ENCODE measurements at regions not wholly inside any gene's neighbourhood (a gene's known extent, or its start where the extent isn't known, plus 50 kb on each side); places are given as distances from the start of the nearest gene placed in this dataset.

DNA sequence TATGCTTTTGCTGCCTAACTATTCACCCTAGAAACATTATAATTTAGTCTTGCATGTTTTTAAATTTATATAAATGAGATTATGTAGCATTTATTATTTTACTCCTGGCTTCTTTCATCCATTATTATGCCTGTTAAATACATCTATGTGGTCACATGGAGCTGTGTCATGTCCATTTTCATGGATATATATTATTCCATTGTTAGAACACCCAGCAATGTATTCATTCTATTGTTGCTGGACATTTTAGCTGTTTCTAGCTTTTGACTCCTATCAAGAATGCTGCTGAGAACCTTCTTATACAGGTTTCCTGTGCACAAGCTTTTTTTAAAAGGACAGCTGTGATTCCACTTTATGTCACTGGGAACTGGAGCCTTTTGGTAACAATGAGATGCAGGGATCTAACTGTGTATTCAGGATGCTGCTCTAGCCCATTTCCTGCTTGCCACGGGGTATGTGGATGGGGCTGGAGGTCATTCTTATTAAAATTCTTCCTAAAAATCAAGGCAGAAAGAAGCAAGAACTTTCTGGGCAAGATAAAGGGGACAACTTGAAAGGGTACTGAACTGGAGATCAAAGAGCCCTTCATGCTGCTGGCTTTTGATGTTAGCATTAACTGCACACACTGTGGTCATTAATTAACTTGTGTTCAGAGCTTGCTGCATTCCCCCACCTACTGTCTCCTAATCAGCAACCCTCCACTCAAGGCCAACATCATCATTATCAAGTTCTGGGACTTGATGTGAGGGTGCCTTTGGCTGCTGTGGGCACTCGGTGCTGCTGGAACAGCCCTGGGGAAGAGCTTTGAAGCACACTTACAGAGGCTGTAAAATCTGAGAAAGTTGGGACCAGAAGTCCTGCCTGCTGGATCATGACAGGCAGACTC lies 96.6 kb upstream of the AKIRIN2 start:
- Mint-ChIP-seq H3K27ac (no peak overlapping the region), H3K9me3 (no peaks in the 10 kb centered on the region), H3K4me3 (no peak overlapping the region), H3K36me3 (no peaks in the 10 kb centered on the region), H3K27me3 (peaks cover 12% of the 10 kb centered on the region), H3K4me1 (peaks cover 3% of the 10 kb centered on the region)
- DNase-seq = no peak

DNA sequence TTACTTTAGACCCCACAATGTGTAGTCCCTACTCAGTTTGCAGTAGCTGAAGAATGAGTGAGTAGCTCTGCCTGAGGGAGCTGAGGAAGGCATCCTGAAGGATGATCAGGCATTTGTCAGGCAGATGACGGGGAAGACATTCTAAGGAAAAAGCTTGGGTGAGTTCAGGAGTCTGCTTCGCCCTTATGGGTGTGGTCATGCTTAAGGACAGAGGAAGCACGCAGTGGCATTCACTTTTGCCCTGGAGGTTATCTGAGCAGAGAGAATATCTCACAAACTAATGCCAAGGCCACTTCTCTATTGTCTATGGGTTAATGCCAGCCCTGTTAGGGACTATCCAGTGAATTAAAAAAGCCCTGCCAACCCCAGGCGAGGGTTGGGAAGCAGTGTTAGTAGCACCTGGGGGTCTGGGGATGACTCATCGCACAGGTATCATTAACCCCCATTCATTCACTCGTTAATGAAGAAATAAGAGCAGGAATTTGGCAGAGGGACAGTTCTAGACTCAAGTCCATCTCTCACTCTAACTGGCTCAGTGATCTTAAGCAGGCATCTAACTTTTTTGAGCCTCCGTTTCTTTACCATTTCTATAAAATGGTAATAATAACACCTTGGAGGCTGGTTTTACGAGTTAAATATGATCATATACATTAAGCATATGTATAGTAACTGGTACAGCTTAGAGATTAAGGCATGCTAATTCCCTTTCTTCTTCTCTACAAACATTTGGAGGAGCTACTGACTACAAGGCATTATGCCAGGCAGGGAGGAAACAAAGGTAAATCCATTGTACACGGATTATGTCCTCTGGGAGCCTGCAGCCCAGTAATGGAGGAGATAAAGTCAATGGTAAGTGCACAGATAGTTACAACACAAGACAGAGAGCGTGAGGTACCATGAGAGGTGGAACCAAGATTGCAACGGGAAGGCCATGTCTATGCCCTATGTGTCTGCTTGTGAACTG lies 93.2 kb upstream of the AKIRIN2 start:
- no peaks in the 10 kb centered on the region for H3K9me3 Mint-ChIP-seq
- H3K27ac Mint-ChIP-seq = no peak overlapping the region
- peaks cover 11% of the 10 kb centered on the region for H3K27me3 Mint-ChIP-seq
- H3K4me1 Mint-ChIP-seq = peaks cover 3% of the 10 kb centered on the region
- H3K4me3 Mint-ChIP-seq = no peak overlapping the region
- no peaks in the 10 kb centered on the region for H3K36me3 Mint-ChIP-seq
- DNase-seq = no peak

DNA sequence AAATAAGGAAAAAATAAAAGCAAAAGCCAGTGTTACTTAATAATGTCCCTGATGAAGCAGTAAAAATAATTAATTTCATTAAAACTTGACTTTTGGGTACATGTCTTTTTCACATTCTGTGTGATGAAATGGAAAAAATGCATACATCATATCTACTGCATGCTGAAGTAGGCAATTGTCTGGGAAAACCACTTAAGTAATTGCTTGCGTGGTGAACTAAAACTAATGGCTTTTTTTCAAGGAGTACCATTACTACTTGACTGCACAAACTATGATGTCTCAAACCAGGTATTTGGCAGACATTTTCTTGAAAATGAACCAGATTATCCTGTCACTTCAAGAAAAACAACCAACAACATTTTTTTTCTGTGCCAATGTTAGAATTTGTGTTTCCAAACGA lies 91.3 kb upstream of the AKIRIN2 start:
- Mint-ChIP-seq H3K9me3 (no peaks in the 10 kb centered on the region), H3K4me3 (no peak overlapping the region), H3K27me3 (peaks cover 12% of the 10 kb centered on the region), H3K27ac (no peak overlapping the region), H3K36me3 (no peaks in the 10 kb centered on the region), H3K4me1 (no peaks in the 10 kb centered on the region)
- DNase-seq = no peak

DNA sequence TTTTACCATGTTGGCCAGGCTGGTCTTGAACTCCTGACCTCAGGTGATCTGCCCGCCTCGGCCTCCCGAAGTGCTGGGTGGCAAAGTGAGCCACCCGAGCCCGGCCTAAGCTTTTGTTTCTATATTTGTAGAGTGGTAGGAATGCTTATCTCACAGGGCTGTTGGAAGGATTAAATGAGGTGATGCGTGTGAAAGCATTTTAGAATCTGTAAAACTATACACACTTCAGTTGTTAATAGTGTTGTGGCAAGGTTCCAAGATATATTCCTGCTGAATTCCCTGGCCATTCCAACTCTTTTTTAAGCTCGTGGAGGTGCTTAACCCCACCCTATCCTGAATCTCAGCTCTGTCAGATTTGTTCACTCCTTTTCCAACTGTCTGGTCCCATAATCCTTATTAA lies 89.9 kb upstream of the AKIRIN2 start:
- no peaks in the 10 kb centered on the region for H3K36me3 Mint-ChIP-seq
- H3K4me1 Mint-ChIP-seq = no peaks in the 10 kb centered on the region
- DNase-seq = no peak
- no peaks in the 10 kb centered on the region for H3K9me3 Mint-ChIP-seq
- H3K27ac Mint-ChIP-seq = no peak overlapping the region
- no peak overlapping the region for H3K4me3 Mint-ChIP-seq
- peaks cover 12% of the 10 kb centered on the region for H3K27me3 Mint-ChIP-seq

DNA sequence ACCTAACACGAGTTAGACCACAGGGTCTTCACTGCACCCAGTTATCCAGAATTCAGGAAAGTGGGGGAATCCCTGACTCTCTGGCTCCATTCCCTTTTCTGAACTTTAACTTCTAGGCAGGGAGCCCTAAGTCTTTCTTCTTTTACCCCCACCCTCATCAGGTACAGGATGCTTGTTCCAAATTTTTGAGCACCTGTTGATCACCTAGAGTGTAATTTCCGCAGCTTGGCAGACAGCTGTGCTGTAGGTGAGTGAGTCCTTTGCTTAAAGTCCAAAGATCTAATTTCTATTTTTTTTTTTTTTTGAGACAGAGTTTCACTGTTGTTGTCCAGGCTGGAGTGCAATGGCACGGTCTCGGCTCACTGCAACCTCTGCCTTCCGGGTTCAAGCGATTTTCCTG lies 89.5 kb upstream of the AKIRIN2 start:
- no peak for DNase-seq
- Mint-ChIP-seq H3K9me3 (no peaks in the 10 kb centered on the region), H3K27ac (no peak overlapping the region), H3K4me3 (no peak overlapping the region), H3K4me1 (no peaks in the 10 kb centered on the region), H3K36me3 (no peaks in the 10 kb centered on the region), H3K27me3 (peaks cover 15% of the 10 kb centered on the region)

DNA sequence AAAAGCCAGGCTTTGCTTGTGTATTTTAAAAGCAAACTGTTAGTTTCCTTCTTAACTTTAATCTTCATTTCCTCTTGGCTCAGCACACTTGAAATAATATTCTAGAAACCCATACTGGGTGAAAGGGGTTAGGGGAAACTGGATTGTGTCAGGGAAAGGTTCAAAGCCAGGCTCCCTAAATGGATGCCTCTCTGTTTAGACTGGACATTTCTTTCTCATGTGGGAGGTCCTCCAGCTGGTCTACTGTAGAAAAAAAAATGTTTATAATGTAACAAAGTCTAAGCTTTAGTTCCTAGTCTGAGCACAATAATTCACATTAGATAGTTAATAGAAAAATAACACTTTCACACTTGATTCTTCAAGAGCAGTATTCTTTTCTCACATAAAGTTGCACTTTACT lies 89.0 kb upstream of the AKIRIN2 start:
- no peaks in the 10 kb centered on the region for H3K36me3 Mint-ChIP-seq
- no peaks in the 10 kb centered on the region for H3K9me3 Mint-ChIP-seq
- peaks cover 16% of the 10 kb centered on the region for H3K27me3 Mint-ChIP-seq
- no peak for DNase-seq
- H3K27ac Mint-ChIP-seq = no peak overlapping the region
- H3K4me1 Mint-ChIP-seq = no peaks in the 10 kb centered on the region
- no peak overlapping the region for H3K4me3 Mint-ChIP-seq

DNA sequence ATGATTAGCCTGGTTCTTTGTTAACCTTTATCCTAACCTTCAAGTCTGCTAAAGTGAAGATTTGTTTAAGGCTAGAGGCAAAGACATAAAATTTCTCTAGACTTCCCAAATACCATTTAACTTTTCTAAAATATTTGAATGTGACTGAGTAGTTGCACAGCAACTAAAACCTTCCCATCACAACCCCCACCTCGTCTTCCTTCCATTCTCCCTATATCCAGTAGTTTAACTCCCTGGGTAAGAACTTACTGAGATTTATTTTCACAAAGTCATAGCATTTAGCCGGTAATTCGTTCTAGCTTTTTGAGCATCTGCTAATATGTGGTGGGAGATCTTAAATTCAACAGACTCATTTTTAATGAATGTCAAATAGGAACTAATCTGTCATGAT lies 87.9 kb upstream of the AKIRIN2 start:
- peaks cover 16% of the 10 kb centered on the region for H3K27me3 Mint-ChIP-seq
- no peak for DNase-seq
- no peak overlapping the region for H3K27ac Mint-ChIP-seq
- H3K4me3 Mint-ChIP-seq = no peak overlapping the region
- no peaks in the 10 kb centered on the region for H3K9me3 Mint-ChIP-seq
- no peaks in the 10 kb centered on the region for H3K36me3 Mint-ChIP-seq
- H3K4me1 Mint-ChIP-seq = no peaks in the 10 kb centered on the region

DNA sequence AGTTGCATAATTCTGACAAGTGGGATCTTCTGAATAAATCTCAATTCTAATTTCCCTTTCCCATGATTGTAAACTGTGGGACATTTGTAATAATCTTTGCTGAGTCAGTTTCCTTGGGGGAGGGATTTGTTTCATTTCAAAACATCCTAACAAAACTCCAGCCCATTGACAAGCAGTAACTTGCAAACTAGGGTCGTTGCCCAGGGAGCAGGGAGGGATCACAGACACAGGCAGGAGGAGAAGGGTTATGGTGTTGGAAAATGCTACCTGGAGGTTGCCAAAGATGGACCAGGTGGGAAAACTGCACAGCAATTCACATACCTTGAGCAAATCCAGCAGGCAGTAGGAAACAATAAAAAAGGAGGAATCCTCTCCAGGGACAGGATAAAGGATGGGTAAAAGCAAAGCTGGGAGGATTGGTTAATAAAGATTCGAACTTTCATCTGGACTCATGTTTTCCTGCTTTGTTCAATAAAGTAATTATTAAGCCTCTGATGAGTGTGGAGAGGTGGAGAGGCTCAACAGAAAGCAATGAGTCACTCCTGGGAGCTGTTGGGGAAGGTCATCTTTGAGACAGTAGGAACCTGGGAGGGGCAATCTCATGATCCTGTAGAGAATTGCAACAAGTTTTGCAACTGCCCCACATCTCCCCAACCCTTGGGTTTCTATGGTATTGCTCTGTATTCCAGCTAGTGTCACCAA lies 87.3 kb upstream of the AKIRIN2 start:
- Mint-ChIP-seq H3K27me3 (peaks cover 16% of the 10 kb centered on the region), H3K4me3 (no peak overlapping the region), H3K4me1 (no peaks in the 10 kb centered on the region), H3K36me3 (no peaks in the 10 kb centered on the region), H3K9me3 (no peaks in the 10 kb centered on the region), H3K27ac (no peak overlapping the region)
- DNase-seq = no peak

DNA sequence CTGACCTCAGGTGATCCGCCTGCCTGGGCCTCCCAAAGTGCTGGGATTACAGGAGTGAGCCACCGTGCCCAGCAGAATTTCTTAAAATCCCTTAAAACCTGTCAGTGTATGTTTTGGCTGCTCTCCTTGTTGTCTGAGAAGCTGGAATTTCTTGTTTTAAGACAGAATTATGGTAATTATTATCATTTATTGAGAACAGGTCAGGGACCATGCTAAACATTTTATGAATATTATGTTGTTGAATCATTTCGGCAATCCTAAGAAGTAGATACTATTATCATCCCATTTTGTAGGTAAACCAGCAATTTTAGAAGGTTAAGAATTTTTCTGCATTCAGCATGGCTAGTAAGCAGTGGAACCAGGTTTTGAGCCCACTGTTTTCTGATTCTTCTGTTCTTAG lies 86.1 kb upstream of the AKIRIN2 start:
- Mint-ChIP-seq H3K27me3 (peaks cover 16% of the 10 kb centered on the region), H3K4me3 (no peak overlapping the region), H3K9me3 (no peaks in the 10 kb centered on the region), H3K4me1 (no peaks in the 10 kb centered on the region), H3K36me3 (no peaks in the 10 kb centered on the region), H3K27ac (no peak overlapping the region)
- DNase-seq = no peak

DNA sequence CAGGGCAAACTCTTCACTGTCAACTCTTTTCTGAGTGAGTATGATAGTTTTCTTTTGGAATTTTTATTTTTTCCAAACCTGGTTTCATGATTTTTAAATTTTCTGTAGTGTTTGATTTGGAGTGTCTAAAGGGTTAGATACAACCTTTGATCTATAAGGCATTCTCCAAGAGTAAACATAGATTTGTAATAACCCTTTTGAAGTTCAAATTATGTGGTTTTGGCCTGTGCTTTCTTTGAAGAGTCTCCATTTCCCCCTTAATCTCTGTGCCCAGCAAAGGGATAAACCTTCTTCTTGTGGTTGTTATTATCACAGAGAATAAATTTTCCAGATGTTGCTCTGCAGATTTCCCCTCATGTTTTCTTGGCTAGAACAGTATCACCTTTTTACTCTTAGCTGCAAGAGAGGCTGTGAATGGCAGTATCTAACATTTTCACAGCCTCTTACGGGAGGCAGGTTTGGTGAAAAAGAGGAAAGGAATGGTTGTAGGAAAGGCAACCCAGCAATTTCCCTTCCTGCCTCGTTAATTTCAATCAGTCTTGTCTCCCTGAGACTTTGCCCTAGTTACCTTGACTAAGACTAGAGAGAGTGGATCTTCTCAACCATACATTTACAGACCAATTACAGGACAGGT lies 83.3 kb upstream of the AKIRIN2 start:
- no peaks in the 10 kb centered on the region for H3K36me3 Mint-ChIP-seq
- no peak overlapping the region for H3K4me3 Mint-ChIP-seq
- H3K27ac Mint-ChIP-seq = no peak overlapping the region
- no peaks in the 10 kb centered on the region for H3K9me3 Mint-ChIP-seq
- no peak for DNase-seq
- no peaks in the 10 kb centered on the region for H3K4me1 Mint-ChIP-seq
- peaks cover 10% of the 10 kb centered on the region for H3K27me3 Mint-ChIP-seq

DNA sequence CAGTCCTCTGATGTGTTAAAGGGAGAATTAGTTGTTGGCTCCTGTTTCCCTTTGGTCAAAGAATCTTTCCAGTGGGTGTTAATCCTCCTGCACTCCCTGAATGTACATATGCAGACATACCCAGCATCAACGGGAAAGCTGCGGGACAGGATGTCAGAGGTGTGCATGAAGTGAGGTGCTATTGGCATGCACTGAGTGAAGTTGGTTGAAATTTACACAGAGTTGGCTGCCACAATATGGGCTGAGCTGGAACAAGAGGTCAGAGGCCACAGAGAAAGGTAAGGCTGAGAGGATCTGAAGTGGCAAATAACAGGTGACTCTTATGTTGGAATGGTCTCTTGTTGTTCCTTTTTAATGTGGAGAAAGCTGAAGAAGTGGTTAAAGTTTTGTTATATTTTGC lies 82.7 kb upstream of the AKIRIN2 start:
- peaks cover 7% of the 10 kb centered on the region for H3K27me3 Mint-ChIP-seq
- no peaks in the 10 kb centered on the region for H3K4me1 Mint-ChIP-seq
- H3K27ac Mint-ChIP-seq = no peak overlapping the region
- H3K4me3 Mint-ChIP-seq = no peak overlapping the region
- no peaks in the 10 kb centered on the region for H3K9me3 Mint-ChIP-seq
- no peak for DNase-seq
- H3K36me3 Mint-ChIP-seq = no peaks in the 10 kb centered on the region

DNA sequence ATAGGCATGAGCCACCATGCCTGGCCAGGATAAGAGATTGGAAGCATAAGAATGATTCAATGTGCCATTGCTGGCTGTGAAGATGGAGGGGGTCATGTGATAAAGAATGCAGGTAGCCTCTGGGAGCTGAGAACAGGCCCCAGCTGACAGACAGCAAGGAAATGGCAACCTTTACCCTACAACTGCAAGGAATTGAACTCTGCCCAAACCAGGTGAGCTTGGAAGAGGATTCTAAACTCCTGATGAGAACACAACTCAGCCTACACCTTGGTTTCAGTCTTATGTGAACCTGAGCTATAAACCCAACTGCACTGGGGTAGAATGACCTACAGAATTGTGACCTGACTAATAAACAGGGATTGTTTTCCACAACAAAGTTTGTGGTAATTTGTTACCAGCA lies 82.0 kb upstream of the AKIRIN2 start:
- no peaks in the 10 kb centered on the region for H3K4me1 Mint-ChIP-seq
- peaks cover 4% of the 10 kb centered on the region for H3K27me3 Mint-ChIP-seq
- H3K36me3 Mint-ChIP-seq = no peaks in the 10 kb centered on the region
- no peak overlapping the region for H3K27ac Mint-ChIP-seq
- H3K4me3 Mint-ChIP-seq = no peak overlapping the region
- no peaks in the 10 kb centered on the region for H3K9me3 Mint-ChIP-seq
- no peak for DNase-seq

DNA sequence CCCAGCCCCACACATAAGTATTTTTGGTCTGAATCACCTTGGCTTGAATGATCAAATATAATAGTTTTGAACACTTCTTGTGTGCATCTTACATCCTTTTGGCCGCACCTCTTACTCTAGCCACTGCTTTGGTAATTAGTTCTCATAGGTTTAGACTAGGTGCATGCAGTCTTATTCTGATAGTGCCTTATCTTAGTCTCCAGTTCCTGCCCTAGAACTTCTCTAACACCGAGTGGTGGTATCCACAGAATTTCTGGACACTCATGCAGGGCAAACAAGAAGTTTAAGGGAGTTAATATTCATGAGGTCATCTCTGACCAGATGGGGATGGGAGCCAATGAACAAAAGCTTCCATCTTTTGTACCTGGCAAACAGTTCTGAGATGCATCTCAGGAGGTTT lies 77.5 kb upstream of the AKIRIN2 start:
- no peaks in the 10 kb centered on the region for H3K4me1 Mint-ChIP-seq
- no peak overlapping the region for H3K27ac Mint-ChIP-seq
- no peak overlapping the region for H3K4me3 Mint-ChIP-seq
- DNase-seq = no peak
- H3K9me3 Mint-ChIP-seq = no peaks in the 10 kb centered on the region
- H3K27me3 Mint-ChIP-seq = no peaks in the 10 kb centered on the region
- no peaks in the 10 kb centered on the region for H3K36me3 Mint-ChIP-seq

DNA sequence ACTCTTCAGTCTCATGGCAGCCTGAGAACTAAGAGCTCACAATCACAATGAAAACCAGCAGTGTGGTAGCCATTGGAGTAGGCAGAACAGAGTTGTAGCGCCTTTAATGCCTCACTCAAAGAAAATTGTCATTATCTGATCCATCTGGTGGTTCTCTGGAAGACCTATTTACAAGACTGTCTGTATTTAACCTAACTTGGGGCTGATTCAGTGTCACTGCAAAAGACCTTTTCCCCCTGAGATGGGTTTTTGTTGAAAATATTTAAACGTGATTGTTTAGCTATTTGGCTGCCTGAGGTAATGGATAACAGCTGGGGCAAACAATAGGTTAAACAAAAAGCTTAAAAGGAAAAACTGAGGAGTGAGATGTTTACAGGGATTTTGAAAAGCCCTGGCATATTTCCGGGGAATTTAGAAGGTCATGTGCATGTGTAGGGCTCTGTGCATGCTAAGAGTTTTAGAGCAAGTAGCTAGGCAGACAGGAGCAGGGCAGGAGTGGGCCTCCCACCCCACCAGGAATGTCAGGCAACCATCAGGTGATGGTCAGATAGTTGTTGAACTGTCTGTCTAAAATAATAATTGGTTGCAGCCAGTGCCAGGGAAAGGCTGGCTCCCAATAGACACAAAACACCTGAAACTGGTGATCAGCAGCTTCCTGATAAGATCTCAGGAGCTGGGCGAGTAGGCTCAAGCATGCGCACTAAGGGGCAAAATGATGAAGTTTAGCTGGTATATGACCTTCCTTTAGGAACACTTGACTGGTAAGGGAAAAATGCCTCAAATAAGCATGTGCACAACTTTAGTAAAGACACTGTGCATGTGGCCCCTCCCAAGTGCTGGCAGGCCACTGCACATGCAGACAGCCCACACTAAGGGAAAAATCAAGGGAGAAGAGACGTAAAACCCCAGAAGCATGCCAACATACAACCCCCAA lies 70.8 kb upstream of the AKIRIN2 start:
- H3K27me3 Mint-ChIP-seq = no peaks in the 10 kb centered on the region
- no peak overlapping the region for H3K27ac Mint-ChIP-seq
- H3K36me3 Mint-ChIP-seq = no peaks in the 10 kb centered on the region
- no peaks in the 10 kb centered on the region for H3K4me1 Mint-ChIP-seq
- H3K4me3 Mint-ChIP-seq = no peak overlapping the region
- no peak for DNase-seq
- no peaks in the 10 kb centered on the region for H3K9me3 Mint-ChIP-seq
